COLO668 (cell line): ENCODE measurements at regions not wholly inside any gene's neighbourhood (a gene's known extent, or its start where the extent isn't known, plus 50 kb on each side); places are given as distances from the start of the nearest gene placed in this dataset.

Experiments
- DNase-seq: peaks from one replicate; lab custom pipeline; 2025; ENCODE audit not compliant: unreplicated experiment; lab: John Stamatoyannopoulos, UW

DNA sequence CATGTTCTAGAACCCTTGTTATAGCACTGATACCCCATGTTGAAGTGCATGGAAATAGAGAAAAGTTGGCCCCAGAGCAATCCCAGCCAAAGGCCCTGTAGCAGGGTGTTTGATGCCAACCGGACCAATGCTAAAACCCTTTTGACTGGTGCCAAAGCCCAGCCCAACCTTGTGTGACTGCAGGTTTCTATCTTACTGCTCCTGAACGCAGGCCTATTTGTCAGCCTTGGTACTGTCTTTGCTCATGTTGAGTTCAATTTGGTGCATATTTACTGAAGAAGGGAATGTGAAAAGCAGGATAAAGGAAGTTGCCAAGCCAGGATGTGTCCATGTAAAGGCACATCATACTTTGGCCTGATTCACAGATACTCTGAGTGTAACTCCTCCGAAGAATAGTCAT, 51.7 kb upstream of the NFASC start:
- no peak for DNase-seq

DNA sequence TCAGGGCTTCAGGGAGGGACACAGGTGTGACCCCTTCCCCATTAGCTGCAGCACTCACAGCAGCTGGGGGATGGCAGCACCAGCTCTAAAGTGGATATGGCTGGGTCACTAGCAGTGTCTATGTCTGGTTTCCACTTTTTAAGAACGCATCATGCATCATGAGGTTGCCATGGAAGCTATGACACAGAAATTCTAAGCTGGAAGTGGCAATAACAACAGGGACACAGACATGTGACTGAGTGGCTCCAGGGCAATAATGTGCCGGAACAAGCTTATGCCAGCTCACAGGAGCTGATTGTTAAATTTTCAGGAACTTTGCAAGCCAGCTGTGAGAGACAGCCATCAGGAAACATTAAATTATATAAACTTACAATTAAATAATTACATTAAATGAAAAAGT, 51.2 kb upstream of the NFASC start:
- DNase-seq, result no peak
